ENCODE measurements at regions not wholly inside any gene's neighbourhood (a gene's known extent, or its start where the extent isn't known, plus 50 kb on each side); places are given as distances from the start of the nearest gene placed in this dataset.

- no peak overlapping the region for H3K14ac ChIP-seq (ENCODE audit: low read length in 2 of 2)
- H3K27ac ChIP-seq (ENCODE audit: low read length, poor library complexity, severe bottlenecking) = no peak overlapping the region
- no peaks in the 10 kb centered on the region for H3K4me1 ChIP-seq (ENCODE audit: control insufficient read depth, insufficient read depth, low read depth, low read length)
- no peak for DNase-seq
- no peak overlapping the region for H3K4ac ChIP-seq (ENCODE audit: low read depth in 1 of 2, low read length in 2 of 2)
- H2AFZ ChIP-seq (ENCODE audit: low read depth, low read length) = no peak overlapping the region
- peaks cover 11% of the 10 kb centered on the region for H3K9me3 ChIP-seq (ENCODE audit: control insufficient read depth, low read length)
- H3K4me3 ChIP-seq (ENCODE audit: insufficient read depth in 1 of 2, low read depth in 1 of 2, low read length in 2 of 2) = no peak overlapping the region
- no peak overlapping the region for H2BK12ac ChIP-seq (ENCODE audit: low read length in 2 of 2)
- no peak overlapping the region for H3K23ac ChIP-seq (ENCODE audit: low read length in 2 of 2)
- no peak overlapping the region for H4K8ac ChIP-seq (ENCODE audit: low read length)
- H3K4me2 ChIP-seq (ENCODE audit: low read length, poor library complexity, severe bottlenecking) = no peak overlapping the region
- H3K9ac ChIP-seq (ENCODE audit: low read length) = no peak overlapping the region
- no peak overlapping the region for H2BK120ac ChIP-seq (ENCODE audit: low read depth, low read length)
- H2BK15ac ChIP-seq (ENCODE audit: low read depth, poor library complexity, severe bottlenecking) = no peak overlapping the region
- H3K36me3 ChIP-seq (ENCODE audit: control insufficient read depth in 1 of 2, insufficient read depth in 2 of 2, low read depth in 1 of 2, low read length in 2 of 2) = no peaks in the 10 kb centered on the region
- H4K91ac ChIP-seq (ENCODE audit: low read length) = no peak overlapping the region
- no peaks in the 10 kb centered on the region for H3K27me3 ChIP-seq (ENCODE audit: control insufficient read depth in 1 of 2, insufficient read depth in 1 of 2, low read length in 2 of 2)
- H3K79me1 ChIP-seq (replicated peaks; ENCODE audit: low read length, poor library complexity, severe bottlenecking) = no peaks in the 10 kb centered on the region
- H2AK5ac ChIP-seq (ENCODE audit: low read length, severe bottlenecking) = no peak overlapping the region
- H3K18ac ChIP-seq (ENCODE audit: low read depth in 1 of 2, low read length in 2 of 2) = no peak overlapping the region
- H2BK5ac ChIP-seq (ENCODE audit: low read depth, low read length, poor library complexity, severe bottlenecking) = no peak overlapping the region
Measured at GRCh38 chr7:120108376-120108775, 164.6 kb upstream of the KCND2 start.

GRCh38 chr7:120110169-120110568, 162.8 kb upstream of the KCND2 start:
- no peaks in the 10 kb centered on the region for H3K36me3 ChIP-seq (ENCODE audit: control insufficient read depth in 1 of 2, insufficient read depth in 2 of 2, low read depth in 1 of 2, low read length in 2 of 2)
- H2BK12ac ChIP-seq (ENCODE audit: low read length in 2 of 2) = no peak overlapping the region
- H2AK5ac ChIP-seq (ENCODE audit: low read length, severe bottlenecking) = no peak overlapping the region
- H2BK15ac ChIP-seq (ENCODE audit: low read depth, poor library complexity, severe bottlenecking) = no peak overlapping the region
- no peak overlapping the region for H3K18ac ChIP-seq (ENCODE audit: low read depth in 1 of 2, low read length in 2 of 2)
- no peak overlapping the region for H4K8ac ChIP-seq (ENCODE audit: low read length)
- no peak overlapping the region for H2BK120ac ChIP-seq (ENCODE audit: low read depth, low read length)
- no peak overlapping the region for H3K9ac ChIP-seq (ENCODE audit: low read length)
- no peak overlapping the region for H3K23ac ChIP-seq (ENCODE audit: low read length in 2 of 2)
- H3K14ac ChIP-seq (ENCODE audit: low read length in 2 of 2) = no peak overlapping the region
- no peak for DNase-seq
- no peak overlapping the region for H3K4ac ChIP-seq (ENCODE audit: low read depth in 1 of 2, low read length in 2 of 2)
- H3K4me2 ChIP-seq (ENCODE audit: low read length, poor library complexity, severe bottlenecking) = no peak overlapping the region
- no peak overlapping the region for H4K91ac ChIP-seq (ENCODE audit: low read length)
- no peak overlapping the region for H3K4me3 ChIP-seq (ENCODE audit: insufficient read depth in 1 of 2, low read depth in 1 of 2, low read length in 2 of 2)
- no peaks in the 10 kb centered on the region for H3K79me1 ChIP-seq (replicated peaks; ENCODE audit: low read length, poor library complexity, severe bottlenecking)
- H3K9me3 ChIP-seq (ENCODE audit: control insufficient read depth, low read length) = peaks cover 11% of the 10 kb centered on the region
- no peaks in the 10 kb centered on the region for H3K4me1 ChIP-seq (ENCODE audit: control insufficient read depth, insufficient read depth, low read depth, low read length)
- H2AFZ ChIP-seq (ENCODE audit: low read depth, low read length) = no peak overlapping the region
- no peaks in the 10 kb centered on the region for H3K27me3 ChIP-seq (ENCODE audit: control insufficient read depth in 1 of 2, insufficient read depth in 1 of 2, low read length in 2 of 2)
- H3K27ac ChIP-seq (ENCODE audit: low read length, poor library complexity, severe bottlenecking) = no peak overlapping the region
- no peak overlapping the region for H2BK5ac ChIP-seq (ENCODE audit: low read depth, low read length, poor library complexity, severe bottlenecking)
- 80% methylated on average over 8 of the region's 8 CpGs for WGBS

GRCh38 chr7:120114626-120115025, 158.3 kb upstream of the KCND2 start:
- H2BK15ac ChIP-seq (ENCODE audit: low read depth, poor library complexity, severe bottlenecking) = no peak overlapping the region
- no peak overlapping the region for H3K14ac ChIP-seq (ENCODE audit: low read length in 2 of 2)
- H3K4me2 ChIP-seq (ENCODE audit: low read length, poor library complexity, severe bottlenecking) = no peak overlapping the region
- no peaks in the 10 kb centered on the region for H3K27me3 ChIP-seq (ENCODE audit: control insufficient read depth in 1 of 2, insufficient read depth in 1 of 2, low read length in 2 of 2)
- no peak overlapping the region for H4K91ac ChIP-seq (ENCODE audit: low read length)
- no peak overlapping the region for H4K8ac ChIP-seq (ENCODE audit: low read length)
- H3K4me1 ChIP-seq (ENCODE audit: control insufficient read depth, insufficient read depth, low read depth, low read length) = no peaks in the 10 kb centered on the region
- H3K36me3 ChIP-seq (ENCODE audit: control insufficient read depth in 1 of 2, insufficient read depth in 2 of 2, low read depth in 1 of 2, low read length in 2 of 2) = no peaks in the 10 kb centered on the region
- H3K4ac ChIP-seq (ENCODE audit: low read depth in 1 of 2, low read length in 2 of 2) = no peak overlapping the region
- H3K9me3 ChIP-seq (ENCODE audit: control insufficient read depth, low read length) = peaks cover 16% of the 10 kb centered on the region
- no peaks in the 10 kb centered on the region for H3K79me1 ChIP-seq (replicated peaks; ENCODE audit: low read length, poor library complexity, severe bottlenecking)
- WGBS = 95% methylated on average over 5 of the region's 5 CpGs
- no peak overlapping the region for H2AFZ ChIP-seq (ENCODE audit: low read depth, low read length)
- no peak overlapping the region for H3K9ac ChIP-seq (ENCODE audit: low read length)
- no peak overlapping the region for H2AK5ac ChIP-seq (ENCODE audit: low read length, severe bottlenecking)
- no peak overlapping the region for H3K4me3 ChIP-seq (ENCODE audit: insufficient read depth in 1 of 2, low read depth in 1 of 2, low read length in 2 of 2)
- no peak overlapping the region for H3K18ac ChIP-seq (ENCODE audit: low read depth in 1 of 2, low read length in 2 of 2)
- DNase-seq = no peak
- no peak overlapping the region for H2BK120ac ChIP-seq (ENCODE audit: low read depth, low read length)
- H2BK12ac ChIP-seq (ENCODE audit: low read length in 2 of 2) = no peak overlapping the region
- no peak overlapping the region for H3K23ac ChIP-seq (ENCODE audit: low read length in 2 of 2)
- no peak overlapping the region for H2BK5ac ChIP-seq (ENCODE audit: low read depth, low read length, poor library complexity, severe bottlenecking)
- H3K27ac ChIP-seq (ENCODE audit: low read length, poor library complexity, severe bottlenecking) = no peak overlapping the region

GRCh38 chr7:120123528-120123927, 149.4 kb upstream of the KCND2 start:
- Histone ChIP-seq H2AFZ (ENCODE audit: low read depth, low read length) (no peak overlapping the region), H2BK12ac (ENCODE audit: low read length in 2 of 2) (no peak overlapping the region), H3K9ac (ENCODE audit: low read length) (no peak overlapping the region), H3K4me2 (ENCODE audit: low read length, poor library complexity, severe bottlenecking) (no peak overlapping the region), H3K4ac (ENCODE audit: low read depth in 1 of 2, low read length in 2 of 2) (no peak overlapping the region), H3K14ac (ENCODE audit: low read length in 2 of 2) (no peak overlapping the region), H3K4me1 (ENCODE audit: control insufficient read depth, insufficient read depth, low read depth, low read length) (no peaks in the 10 kb centered on the region), H2AK5ac (ENCODE audit: low read length, severe bottlenecking) (no peak overlapping the region), H3K36me3 (ENCODE audit: control insufficient read depth in 1 of 2, insufficient read depth in 2 of 2, low read depth in 1 of 2, low read length in 2 of 2) (no peaks in the 10 kb centered on the region), H2BK120ac (ENCODE audit: low read depth, low read length) (no peak overlapping the region), H2BK5ac (ENCODE audit: low read depth, low read length, poor library complexity, severe bottlenecking) (no peak overlapping the region), H4K91ac (ENCODE audit: low read length) (no peak overlapping the region), H3K23ac (ENCODE audit: low read length in 2 of 2) (no peak overlapping the region), H2BK15ac (ENCODE audit: low read depth, poor library complexity, severe bottlenecking) (no peak overlapping the region), H3K27me3 (ENCODE audit: control insufficient read depth in 1 of 2, insufficient read depth in 1 of 2, low read length in 2 of 2) (no peaks in the 10 kb centered on the region), H4K8ac (ENCODE audit: low read length) (no peak overlapping the region), H3K27ac (ENCODE audit: low read length, poor library complexity, severe bottlenecking) (no peak overlapping the region), H3K18ac (ENCODE audit: low read depth in 1 of 2, low read length in 2 of 2) (no peak overlapping the region), H3K79me1 (replicated peaks; ENCODE audit: low read length, poor library complexity, severe bottlenecking) (no peaks in the 10 kb centered on the region), H3K9me3 (ENCODE audit: control insufficient read depth, low read length) (no peaks in the 10 kb centered on the region), H3K4me3 (ENCODE audit: insufficient read depth in 1 of 2, low read depth in 1 of 2, low read length in 2 of 2) (no peak overlapping the region)
- 83% methylated on average over 1 of the region's 1 CpG for WGBS
- DNase-seq = no peak

Data from mesenchymal stem cell (in vitro differentiated cells and primary cell).